Activated CD4-positive, alpha-beta T cell treated with anti-CD3 and anti-CD28 coated beads, Interleukin-2, Interleukin-6, amounts not matched to agents 100 ng/mL and 50 ng/mL, durations not matched to agents 16 hours and 8 hours (primary cell): ENCODE measurements at regions not wholly inside any gene's neighbourhood (a gene's known extent, or its start where the extent isn't known, plus 50 kb on each side); places are given as distances from the start of the nearest gene placed in this dataset.

Experiments used
- DNase-seq: peaks from one replicate; pipeline ENCODE4 v3.0.0-alpha.2; 2020

DNA sequence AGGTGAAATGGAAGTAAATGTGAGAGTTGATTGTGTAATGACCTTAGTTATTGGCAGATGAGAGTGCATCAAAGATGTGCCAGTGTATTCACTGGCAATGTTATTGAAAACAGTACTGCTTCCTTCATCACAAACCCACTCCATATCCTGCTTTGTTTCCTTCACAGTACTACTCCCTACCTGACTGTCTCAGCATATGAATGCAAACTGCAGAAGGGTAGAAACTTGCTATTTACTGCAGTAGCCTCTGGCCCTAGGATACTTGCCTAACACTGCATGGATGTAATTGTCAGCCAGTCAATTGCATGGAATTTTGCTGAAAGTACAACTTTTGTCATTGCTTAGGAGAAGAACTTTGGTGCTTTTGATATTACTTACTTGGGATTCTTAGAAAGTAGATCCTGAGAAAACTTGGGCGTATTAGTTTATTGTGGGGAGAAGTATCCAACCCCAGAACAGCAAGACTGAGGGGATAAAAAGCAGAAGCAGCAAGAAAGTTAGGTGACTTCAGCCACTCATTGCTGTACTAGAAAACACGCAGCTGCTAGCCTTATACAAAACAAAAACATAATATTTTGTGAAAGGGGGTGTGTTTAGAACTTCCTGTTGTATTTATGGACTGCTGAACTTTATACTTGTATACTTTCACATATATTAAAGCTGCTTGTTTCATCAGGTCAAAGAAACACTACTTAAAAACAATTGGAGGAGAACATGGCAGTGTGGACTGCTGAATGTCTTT is 219.0 kb downstream of the CCNG2 start:
- no peak for DNase-seq

DNA sequence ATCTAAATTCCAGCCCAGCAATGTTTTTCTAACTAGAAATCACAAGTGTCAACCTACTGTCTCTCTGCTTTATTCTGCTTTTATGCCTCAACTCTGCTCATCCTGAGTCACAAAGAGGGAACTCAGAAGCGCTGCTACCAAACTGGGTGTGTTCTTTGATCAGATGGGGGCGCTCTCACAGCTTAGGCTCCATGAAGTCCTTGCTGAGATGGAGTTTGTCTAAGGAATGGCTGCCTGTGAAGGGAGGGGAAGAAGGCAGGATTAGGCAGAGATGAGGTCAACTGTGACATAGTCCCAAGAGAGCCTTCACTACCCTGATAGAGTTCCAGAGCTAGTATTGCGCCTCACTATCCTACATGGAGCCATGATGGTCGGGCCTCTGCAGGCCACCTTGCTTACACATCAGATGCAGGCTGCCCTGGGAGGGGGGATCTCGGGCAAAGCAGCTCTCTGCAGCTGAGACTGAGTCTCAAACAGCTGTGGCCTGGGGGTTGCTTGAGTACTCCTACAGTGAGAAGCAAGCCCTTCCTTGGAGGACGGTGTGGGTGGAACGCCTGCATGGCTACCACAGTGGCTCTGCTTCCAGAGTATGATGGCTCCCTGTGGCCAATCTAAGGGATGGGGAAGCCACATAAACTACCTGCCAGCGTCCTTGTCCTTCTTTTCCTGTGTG is 219.9 kb downstream of the CCNG2 start:
- DNase-seq: no peak

DNA sequence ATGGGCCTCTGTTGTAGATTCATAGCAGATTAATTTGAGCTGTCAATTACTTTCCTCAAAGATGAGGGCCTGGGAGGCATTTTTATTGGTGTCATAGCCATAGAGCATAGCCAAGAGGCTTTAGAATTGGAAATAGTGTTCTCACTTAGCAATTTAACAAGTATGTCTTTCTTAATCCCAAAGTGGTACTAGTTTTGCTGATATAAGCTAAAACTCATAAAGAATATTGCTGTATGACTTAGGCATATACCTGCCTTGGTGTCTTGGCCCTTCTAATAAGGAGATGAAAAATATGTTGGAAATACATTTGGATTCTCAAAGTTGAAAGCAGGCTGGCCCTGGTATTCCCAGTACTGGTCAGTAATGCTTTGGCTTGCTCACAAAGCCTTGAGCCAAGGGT is 221.5 kb upstream of the CXCL13 start:
- no peak for DNase-seq

DNA sequence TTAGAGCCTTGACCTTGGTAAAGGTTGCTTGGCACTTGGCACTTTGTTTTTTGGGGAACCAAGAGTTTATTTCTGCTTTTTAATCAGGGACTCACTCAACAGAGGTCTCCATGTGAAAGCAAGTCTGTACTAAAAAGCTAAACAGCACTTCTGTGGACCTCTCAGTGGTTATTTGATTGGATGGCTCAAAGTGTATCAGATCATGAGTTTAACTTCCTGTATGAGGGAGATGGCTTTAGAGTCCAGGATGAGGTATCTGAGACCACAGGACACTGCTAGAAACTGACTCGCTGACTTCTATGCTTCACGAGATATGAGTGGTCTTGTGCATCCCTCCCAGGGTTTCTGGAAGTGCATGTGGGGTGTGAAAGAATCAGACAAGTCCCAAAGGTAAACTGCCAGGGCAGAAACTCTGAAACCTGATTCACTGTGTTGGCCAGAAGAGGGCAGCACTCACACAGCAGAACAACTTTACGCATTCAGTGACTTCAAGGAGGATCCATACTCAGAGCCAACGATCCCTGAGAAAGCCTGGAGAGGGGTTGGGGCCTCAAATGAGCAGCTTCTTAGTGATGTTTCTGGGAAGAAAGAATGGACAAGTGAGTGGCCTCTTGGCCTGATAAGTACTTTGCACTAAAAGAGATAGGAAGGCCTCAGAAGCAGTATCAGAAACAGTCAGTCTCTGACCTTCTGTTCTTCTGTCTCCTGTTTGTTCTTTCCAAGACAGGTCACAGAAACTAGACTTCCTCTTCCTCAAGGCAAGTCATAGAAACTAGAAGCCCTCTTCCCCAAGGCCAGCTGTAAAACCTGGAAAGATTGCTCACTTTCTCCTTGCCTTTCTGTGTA is 220.3 kb upstream of the CXCL13 start:
- peak; percentile 65 for DNase-seq

DNA sequence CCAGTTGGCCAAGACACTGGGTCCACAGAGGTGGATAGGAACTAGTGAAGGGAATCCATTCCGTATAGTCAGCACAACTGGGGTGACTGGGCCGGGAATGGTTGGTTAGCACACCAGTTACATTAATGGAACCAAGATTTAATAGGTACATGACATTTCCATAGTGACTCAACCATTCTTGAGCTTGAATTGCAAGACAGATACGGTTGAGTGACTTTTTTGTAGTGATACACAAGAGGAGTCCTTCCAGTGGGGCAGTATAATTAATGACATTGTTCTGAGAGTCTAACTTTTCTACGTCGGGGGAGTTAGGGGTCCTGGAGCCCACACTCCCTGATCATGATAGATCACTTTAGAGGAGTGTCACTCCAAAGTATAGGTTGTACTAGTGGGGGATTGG is 211.6 kb upstream of the CXCL13 start:
- DNase-seq: no peak

DNA sequence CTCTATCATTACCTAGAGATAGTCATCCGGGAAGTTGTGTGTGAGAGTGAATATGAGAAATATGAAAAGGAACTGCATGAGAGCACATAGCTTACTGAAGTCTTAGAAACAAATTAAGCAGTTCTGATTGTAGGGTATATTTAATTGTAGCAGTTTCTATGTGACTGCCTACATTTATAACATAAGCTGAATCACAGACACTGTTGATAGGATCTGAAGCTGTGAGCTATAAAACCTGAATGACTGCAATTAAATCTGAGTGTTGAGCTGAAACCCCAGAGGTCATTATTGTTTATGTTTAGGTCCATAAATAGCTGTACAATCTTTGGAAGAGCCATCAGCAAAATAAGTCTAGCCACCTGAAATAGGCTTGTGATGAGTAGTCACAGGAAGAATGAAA is 210.1 kb upstream of the CXCL13 start:
- no peak for DNase-seq

- DNase-seq: no peak
Measured at GRCh38 chr4:77398256-77398655, 207.4 kb upstream of the CXCL13 start.

GRCh38 chr4:77399831-77400230 is 205.8 kb upstream of the CXCL13 start:
- no peak for DNase-seq

DNA sequence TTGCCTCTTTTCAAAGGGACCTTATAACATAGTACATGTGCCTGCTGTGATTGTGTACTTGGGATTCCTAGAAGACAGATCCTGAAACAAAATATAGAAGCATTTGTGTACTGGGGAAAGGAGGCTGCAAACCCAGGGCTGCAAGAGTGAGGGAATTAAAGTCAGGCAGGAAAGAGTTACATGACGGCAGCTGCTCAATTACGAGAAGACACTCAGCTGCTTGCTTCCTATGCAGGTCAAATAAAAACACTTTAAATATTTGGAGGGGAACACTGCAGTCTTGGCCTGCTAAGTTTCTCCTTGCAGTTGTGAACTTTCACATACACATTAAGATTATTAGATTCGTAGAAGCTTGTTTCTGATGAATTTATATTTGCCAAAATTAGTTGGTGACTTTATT is 191.9 kb upstream of the CXCL13 start:
- no peak for DNase-seq

DNA sequence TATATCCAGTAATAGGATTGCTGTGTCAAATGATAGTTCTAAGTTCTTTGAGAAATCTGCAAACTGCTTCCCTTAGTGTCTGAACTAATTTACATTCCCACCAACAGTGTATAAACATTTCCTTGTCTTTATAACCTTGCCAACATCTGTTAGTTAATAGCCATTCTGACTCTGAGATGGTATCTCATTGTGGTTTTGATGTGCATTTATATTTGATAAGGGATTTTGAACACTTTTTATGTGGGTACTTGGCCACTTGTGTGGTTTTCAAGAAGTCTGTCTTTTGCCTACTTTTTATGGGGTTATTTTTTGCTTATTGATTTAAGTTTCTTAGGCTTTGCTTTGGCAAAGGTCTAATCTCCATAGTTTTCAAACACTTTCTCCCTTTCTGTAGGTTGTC is 189.9 kb upstream of the CXCL13 start:
- no peak for DNase-seq

DNA sequence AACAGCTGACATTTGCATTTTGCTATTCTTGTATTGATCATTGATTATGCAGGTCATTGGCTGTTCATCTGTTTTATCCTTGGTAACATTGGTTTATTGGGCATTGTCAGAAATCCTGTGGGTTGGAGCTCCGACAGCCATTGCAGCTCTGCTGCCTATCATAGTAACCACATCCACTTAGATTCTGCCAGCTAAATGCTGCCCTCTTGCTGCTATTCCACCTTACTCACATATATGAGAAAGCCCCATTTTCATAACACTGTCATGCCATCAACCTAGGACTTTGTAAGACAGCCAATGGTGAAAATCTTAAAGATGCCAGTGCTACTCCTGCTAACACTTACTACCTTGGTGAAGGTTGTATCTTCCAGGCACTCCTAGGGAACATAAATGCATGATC is 187.3 kb upstream of the CXCL13 start:
- DNase-seq: peak; percentile 16

GRCh38 chr4:77430847-77431246 is 174.8 kb upstream of the CXCL13 start:
- no peak for DNase-seq

- no peak for DNase-seq
Measured at GRCh38 chr4:77431546-77431945, 174.1 kb upstream of the CXCL13 start.

GRCh38 chr4:77432717-77433417 is 172.8 kb upstream of the CXCL13 start:
- no peak for DNase-seq

DNA sequence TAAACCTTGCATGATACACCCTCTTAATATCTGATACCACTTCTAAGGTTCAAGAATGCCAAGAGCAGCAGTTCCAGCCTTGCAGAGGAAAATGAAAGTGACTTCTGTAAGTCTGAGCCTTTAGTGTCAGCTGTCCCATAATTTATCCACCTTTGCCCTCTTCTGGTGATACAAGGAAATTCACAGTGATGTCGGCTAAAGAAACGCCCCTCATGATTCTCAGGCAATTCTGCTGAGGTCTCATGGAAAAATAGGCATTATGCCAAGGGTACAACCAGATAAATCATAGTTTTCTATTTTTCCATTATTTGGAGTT is 172.2 kb upstream of the CXCL13 start:
- DNase-seq: peak; percentile 57

DNA sequence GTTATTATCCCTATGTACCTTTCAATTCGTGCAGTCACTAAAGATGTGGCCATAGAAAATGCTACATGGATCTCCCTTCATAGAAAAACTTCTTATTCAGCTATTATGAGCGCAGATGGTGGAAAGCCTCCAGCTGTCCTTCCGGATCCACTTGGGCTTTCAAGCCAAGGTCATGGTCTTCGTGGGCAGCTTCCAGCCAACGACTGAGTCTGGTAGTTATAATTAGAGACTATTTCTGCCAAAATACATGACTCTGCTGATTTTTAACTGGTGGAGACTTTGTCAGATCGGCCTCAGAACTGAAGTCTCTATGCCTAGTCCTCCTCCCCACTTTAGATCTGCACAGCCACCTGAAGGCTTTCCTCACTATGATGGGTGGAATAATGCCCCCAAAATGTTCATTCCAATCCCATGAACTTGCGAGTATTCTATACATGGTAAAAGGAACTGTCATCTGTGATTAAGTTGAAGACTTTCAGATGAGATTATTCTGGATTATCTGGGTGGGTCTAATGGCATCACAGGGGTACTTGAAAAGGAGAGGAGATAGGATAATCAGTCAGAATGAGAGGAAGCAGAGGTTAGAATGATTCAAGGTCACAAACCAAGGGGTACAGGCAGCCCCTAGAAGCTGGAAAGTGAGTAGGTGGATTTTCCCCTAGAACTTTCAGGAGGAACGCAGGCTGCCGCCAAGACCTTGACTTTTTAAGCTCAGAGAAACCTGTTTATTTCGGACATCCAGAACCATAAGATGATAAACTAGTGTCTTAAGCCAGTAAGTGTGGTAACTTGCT is 171.1 kb upstream of the CXCL13 start:
- no peak for DNase-seq

DNA sequence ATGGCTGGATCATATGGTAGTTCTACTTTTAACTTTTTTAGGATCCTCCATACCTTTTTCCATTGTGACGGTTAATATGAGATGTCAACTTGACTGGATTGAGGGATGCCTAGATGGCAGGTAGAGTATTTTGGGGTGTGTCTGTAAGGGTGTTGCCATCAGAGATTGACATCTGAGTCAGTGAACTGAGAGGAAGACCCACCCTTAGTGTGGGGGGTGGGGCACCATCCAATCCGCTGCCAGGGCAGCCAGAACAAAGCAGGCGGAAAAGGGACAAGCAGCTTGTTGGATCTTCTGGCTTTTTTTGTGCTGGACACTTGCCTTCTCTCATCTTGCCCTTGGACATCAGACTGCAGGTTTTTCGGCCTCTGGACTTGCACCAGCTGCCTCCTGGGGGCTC is 168.5 kb upstream of the CXCL13 start:
- no peak for DNase-seq

DNA sequence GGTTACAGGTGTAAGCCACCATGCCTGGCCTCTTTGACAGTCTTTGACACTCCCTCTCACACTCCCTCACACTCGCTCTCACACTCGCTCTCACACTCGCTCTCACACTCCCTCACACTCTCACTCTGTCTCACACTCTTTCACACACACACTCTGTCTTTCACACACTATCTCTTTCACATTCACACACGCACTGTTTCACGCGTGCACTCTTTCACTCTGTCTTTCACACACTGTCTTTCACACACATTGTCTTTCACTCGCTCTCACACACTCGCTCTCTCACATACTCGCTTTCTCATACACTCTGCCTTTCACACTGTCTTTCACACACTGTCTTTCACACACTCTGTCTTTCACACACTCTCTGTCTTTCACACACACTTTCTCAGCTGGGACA is 167.1 kb upstream of the CXCL13 start:
- no peak for DNase-seq

DNA sequence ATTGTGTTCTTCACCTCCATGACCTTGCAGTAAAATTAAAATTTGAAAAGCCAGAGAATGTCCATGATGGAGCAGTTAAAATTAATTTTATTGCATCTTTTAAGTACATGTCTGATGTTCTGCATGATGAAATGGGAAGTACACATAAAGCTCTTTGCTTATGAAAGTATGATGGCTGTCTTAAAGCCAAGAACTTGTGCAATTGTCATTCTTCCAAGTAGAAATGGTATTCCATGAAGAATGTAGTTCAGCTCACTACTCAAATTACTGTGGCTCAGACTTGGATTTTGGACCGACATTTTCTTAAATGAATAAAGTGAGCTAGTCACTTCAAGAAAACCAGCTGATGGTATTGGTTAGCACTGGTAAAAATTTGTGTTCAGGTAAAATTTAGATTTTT is 161.7 kb upstream of the CXCL13 start:
- DNase-seq: no peak

GRCh38 chr4:77445823-77446222 is 159.8 kb upstream of the CXCL13 start:
- DNase-seq: no peak

- DNase-seq: no peak
Measured at GRCh38 chr4:77446601-77447000, 159.0 kb upstream of the CXCL13 start.

- no peak for DNase-seq
Measured at GRCh38 chr4:77449171-77449570, 156.4 kb upstream of the CXCL13 start.

- no peak for DNase-seq
Measured at GRCh38 chr4:77450006-77450405, 155.6 kb upstream of the CXCL13 start.
